Effector memory CD8-positive, alpha-beta T cell (primary cell): ENCODE measurements at regions not wholly inside any gene's neighbourhood (a gene's known extent, or its start where the extent isn't known, plus 50 kb on each side); places are given as distances from the start of the nearest gene placed in this dataset.

Source experiments
- ATAC-seq: fragments of 150-1000 bp; cut with Tn5 transposase; replicated peaks from 2 replicates; pipeline ENCODE4 v1.10.0; 2021; ENCODE audit warnings: mild to moderate bottlenecking, moderate library complexity
- DNase-seq, 3 experiments: peaks; one replicate each; pipeline ENCODE4 v3.0.0; 2021
- H3K27ac Mint-ChIP-seq, 2 donors: one replicate each; pipeline ENCODE4 v1.8.0; 2022; ENCODE audit warnings: mild to moderate bottlenecking in 2 of 2, mixed read lengths in 2 of 2, moderate library complexity in 2 of 2
- H3K27me3 Mint-ChIP-seq, 2 donors: one replicate each; pipeline ENCODE4 v1.8.0; 2022; ENCODE audit warnings: mixed read lengths in 2 of 2
- H3K36me3 Mint-ChIP-seq: one replicate; pipeline ENCODE4 v1.8.0; 2022; ENCODE audit warnings: mild to moderate bottlenecking, moderate library complexity, mixed read lengths; ENCODE audit not compliant: insufficient read depth
- H3K4me1 Mint-ChIP-seq, 2 donors: one replicate each; pipeline ENCODE4 v1.8.0; 2022; ENCODE audit warnings: low read depth in 2 of 2, mixed read lengths in 2 of 2
- H3K4me3 Mint-ChIP-seq, 2 donors: one replicate each; pipeline ENCODE4 v1.8.0; 2022; ENCODE audit warnings: mild to moderate bottlenecking in 2 of 2, mixed read lengths in 2 of 2, moderate library complexity in 2 of 2
- H3K9me3 Mint-ChIP-seq, 2 donors: one replicate each; pipeline ENCODE4 v1.8.0; 2022; ENCODE audit warnings: mixed read lengths in 2 of 2

DNA sequence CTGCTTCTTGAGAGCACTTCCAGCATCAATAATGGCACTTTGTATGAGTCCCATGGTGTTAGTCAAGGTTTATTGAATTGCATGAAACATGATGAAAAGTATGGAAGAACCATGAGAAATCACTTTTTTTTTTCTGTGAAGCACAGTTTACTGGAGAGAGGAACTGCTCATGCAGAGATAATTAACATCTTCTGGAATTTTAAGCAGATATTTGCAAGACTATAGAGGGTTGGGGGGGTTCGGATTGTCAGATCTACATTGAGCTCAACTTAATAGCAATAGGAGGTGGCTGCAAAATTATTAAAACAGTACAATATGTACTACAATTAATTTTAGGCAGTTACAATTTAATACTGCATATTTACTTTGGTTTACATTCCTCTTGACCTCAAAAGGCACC lies 204.4 kb upstream of the CDH10 start:
- Mint-ChIP-seq H3K36me3 (no peaks in the 10 kb centered on the region), H3K4me1 (no peaks in the 10 kb centered on the region), H3K9me3 (peaks cover 0 to 13% of the 10 kb centered on the region in 2 donors), H3K27ac (no peak overlapping the region), H3K27me3 (no peaks in the 10 kb centered on the region), H3K4me3 (no peak overlapping the region)
- DNase-seq, result no peak
- ATAC-seq, result no peak

DNA sequence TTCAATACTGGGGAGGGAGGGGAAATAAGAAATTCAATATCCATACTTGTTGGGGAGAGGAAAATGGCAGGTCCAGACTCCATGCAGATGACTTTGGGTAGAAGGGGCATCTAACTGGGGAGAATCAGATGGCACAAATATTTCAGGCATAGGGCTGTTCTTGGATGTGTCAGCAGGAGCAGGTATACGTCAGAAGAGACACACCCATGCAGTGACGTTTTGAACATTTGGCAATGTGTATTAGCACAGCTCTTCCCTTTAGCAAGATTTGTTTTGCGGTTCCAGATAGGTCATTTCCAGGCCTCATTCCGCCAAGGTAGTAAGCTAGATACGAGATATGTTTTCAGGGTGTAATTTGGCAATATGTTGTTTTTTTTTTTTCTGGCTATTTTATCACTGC lies 187.2 kb upstream of the CDH10 start:
- Mint-ChIP-seq H3K4me3 (no peak overlapping the region), H3K4me1 (no peaks in the 10 kb centered on the region), H3K27ac (no peak overlapping the region), H3K36me3 (no peaks in the 10 kb centered on the region), H3K27me3 (no peaks in the 10 kb centered on the region), H3K9me3 (peaks cover 0 to 14% of the 10 kb centered on the region in 2 donors)
- DNase-seq (no peak), ATAC-seq (no peak)

DNA sequence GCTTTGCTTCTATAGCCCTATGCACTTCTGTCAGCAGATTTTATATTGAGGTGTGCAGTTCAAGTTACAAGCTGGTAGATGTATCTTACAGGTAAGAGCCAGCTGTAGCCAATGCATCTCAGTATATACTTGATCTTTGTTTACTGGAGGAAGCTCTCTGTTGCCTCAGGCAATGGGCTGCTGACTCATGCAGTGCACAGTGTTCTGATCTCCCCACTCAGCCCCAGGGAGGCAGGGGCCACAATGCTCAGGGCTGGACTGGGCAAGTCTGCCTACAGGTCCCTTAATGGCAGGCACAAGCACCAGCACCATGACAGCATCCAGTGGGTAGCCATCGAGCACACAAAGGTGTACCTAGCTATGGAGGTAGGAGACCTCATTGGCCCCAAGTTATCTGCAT lies 178.8 kb upstream of the CDH10 start:
- no peak overlapping the region for H3K27ac Mint-ChIP-seq
- no peak overlapping the region for H3K4me3 Mint-ChIP-seq
- H3K27me3 Mint-ChIP-seq, result no peaks in the 10 kb centered on the region
- no peaks in the 10 kb centered on the region for H3K36me3 Mint-ChIP-seq
- no peaks in the 10 kb centered on the region for H3K4me1 Mint-ChIP-seq
- no peak for ATAC-seq
- DNase-seq, result no peak
- H3K9me3 Mint-ChIP-seq, result peaks cover 8 to 14% of the 10 kb centered on the region in 2 donors

DNA sequence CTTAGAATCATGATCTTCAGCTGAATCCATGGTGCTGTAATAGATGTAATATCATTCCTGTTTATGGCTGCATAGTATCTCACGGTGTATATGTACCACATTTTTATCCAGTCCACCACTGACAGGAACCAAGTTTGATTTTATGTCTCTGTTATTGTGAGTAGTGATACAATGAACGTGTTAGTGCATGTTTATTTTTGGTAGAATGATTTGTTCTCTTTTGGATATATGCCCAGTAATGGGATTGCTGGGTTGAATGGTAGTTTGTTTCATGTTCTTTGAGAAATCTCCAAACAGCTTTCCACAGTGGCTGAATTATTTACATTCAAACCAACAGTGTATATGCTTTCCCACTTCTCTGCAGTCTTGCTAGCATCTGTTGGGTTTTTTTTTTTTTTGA lies 175.1 kb upstream of the CDH10 start:
- Mint-ChIP-seq H3K4me3 (no peak overlapping the region), H3K27ac (no peak overlapping the region), H3K27me3 (no peaks in the 10 kb centered on the region), H3K9me3 (peaks cover 14 to 17% of the 10 kb centered on the region in 2 donors), H3K4me1 (no peaks in the 10 kb centered on the region), H3K36me3 (no peaks in the 10 kb centered on the region)
- no peak for DNase-seq
- no peak for ATAC-seq

DNA sequence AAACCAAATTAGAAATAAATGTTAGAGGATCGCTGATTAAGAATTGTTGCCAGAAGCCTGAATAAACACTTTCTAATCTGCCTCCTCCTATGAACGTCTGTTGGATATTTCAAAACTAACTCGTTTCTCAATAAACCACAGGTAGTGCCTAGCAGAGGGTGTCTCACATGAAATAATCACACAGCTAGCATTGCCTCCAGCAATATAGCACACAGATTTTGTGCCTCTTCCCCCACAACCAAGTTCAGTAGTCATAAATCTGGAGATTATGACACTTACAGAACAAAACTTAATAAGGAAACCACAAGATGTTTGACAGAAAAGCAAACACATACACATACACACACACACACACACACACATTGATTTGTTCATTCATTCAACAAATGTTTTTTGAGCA lies 173.2 kb upstream of the CDH10 start:
- Mint-ChIP-seq H3K27me3 (no peaks in the 10 kb centered on the region), H3K9me3 (peaks cover 7 to 20% of the 10 kb centered on the region in 2 donors), H3K4me3 (no peak overlapping the region), H3K4me1 (no peaks in the 10 kb centered on the region), H3K27ac (no peak overlapping the region), H3K36me3 (no peaks in the 10 kb centered on the region)
- DNase-seq (no peak), ATAC-seq (no peak)

- no peak overlapping the region for H3K27ac Mint-ChIP-seq
- H3K4me3 Mint-ChIP-seq, result no peak overlapping the region
- no peak for DNase-seq
- no peaks in the 10 kb centered on the region for H3K27me3 Mint-ChIP-seq
- ATAC-seq, result no peak
- no peaks in the 10 kb centered on the region for H3K36me3 Mint-ChIP-seq
- H3K4me1 Mint-ChIP-seq, result no peaks in the 10 kb centered on the region
- peaks cover 0 to 20% of the 10 kb centered on the region in 2 donors for H3K9me3 Mint-ChIP-seq
Measured at GRCh38 chr5:24816206-24816605, 171.4 kb upstream of the CDH10 start.

- H3K9me3 Mint-ChIP-seq, result peaks cover 0 to 10% of the 10 kb centered on the region in 2 donors
- no peaks in the 10 kb centered on the region for H3K27me3 Mint-ChIP-seq
- H3K4me3 Mint-ChIP-seq, result no peak overlapping the region
- H3K36me3 Mint-ChIP-seq, result no peaks in the 10 kb centered on the region
- DNase-seq (no peak), ATAC-seq (no peak)
- no peak overlapping the region for H3K27ac Mint-ChIP-seq
- H3K4me1 Mint-ChIP-seq, result no peaks in the 10 kb centered on the region
Measured at GRCh38 chr5:24805230-24805629, 160.5 kb upstream of the CDH10 start.

- no peak overlapping the region for H3K27ac Mint-ChIP-seq
- ATAC-seq (no peak), DNase-seq (no peak)
- no peaks in the 10 kb centered on the region for H3K36me3 Mint-ChIP-seq
- peaks cover 0 to 9% of the 10 kb centered on the region in 2 donors for H3K9me3 Mint-ChIP-seq
- no peaks in the 10 kb centered on the region for H3K27me3 Mint-ChIP-seq
- H3K4me3 Mint-ChIP-seq, result no peak overlapping the region
- no peaks in the 10 kb centered on the region for H3K4me1 Mint-ChIP-seq
Measured at GRCh38 chr5:24804221-24804681, 159.5 kb upstream of the CDH10 start.

- Mint-ChIP-seq H3K36me3 (peaks cover 3% of the 10 kb centered on the region), H3K27ac (no peak overlapping the region), H3K9me3 (peaks cover 11 to 14% of the 10 kb centered on the region in 2 donors), H3K4me1 (no peaks in the 10 kb centered on the region), H3K4me3 (no peak overlapping the region), H3K27me3 (no peaks in the 10 kb centered on the region)
- DNase-seq (no peak), ATAC-seq (no peak)
Measured at GRCh38 chr5:24791326-24791725, 146.5 kb upstream of the CDH10 start.

DNA sequence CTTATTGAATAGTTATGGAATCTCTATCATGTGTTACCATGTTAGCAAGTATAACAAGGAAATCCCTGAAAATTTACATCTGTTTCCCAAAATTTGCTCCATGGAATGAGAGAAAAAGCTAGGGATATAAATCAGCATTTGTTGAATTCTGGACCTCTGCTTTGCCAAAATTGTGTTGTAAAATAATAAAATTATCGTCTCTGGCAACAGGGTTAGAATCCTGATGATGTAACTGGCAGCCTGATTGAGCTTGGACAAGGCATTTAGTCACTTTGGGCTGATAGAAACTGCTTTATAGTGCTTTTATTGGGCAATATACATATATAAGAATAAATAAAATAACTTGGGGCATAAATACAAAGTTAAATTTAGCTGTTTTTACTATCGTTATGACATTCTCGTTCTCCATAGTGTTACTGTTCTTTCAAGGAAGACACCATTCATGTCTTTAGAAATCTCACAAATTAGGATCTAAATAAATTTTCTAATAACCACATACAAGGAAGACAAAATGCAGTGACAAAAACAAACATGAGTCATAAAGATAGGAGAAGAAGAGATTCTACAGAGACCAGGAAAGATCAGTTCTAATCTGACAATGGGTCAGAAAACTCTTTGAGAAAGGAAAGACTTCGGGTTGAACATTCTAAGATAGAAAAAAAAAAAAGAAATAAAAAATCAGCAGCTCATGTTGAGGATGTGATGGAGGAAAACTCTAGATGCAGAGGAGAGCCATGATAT lies 145.0 kb upstream of the CDH10 start:
- Mint-ChIP-seq H3K36me3 (peaks cover 3% of the 10 kb centered on the region), H3K9me3 (peaks cover 11 to 14% of the 10 kb centered on the region in 2 donors), H3K4me1 (no peaks in the 10 kb centered on the region), H3K4me3 (no peak overlapping the region), H3K27ac (no peak overlapping the region), H3K27me3 (no peaks in the 10 kb centered on the region)
- no peak for ATAC-seq
- DNase-seq, result no peak

- no peaks in the 10 kb centered on the region for H3K4me1 Mint-ChIP-seq
- H3K36me3 Mint-ChIP-seq, result peaks cover 3% of the 10 kb centered on the region
- H3K4me3 Mint-ChIP-seq, result no peak overlapping the region
- no peak overlapping the region for H3K27ac Mint-ChIP-seq
- DNase-seq (no peak), ATAC-seq (no peak)
- H3K9me3 Mint-ChIP-seq, result peaks cover 11 to 14% of the 10 kb centered on the region in 2 donors
- no peaks in the 10 kb centered on the region for H3K27me3 Mint-ChIP-seq
Measured at GRCh38 chr5:24788829-24789514, 144.2 kb upstream of the CDH10 start.

DNA sequence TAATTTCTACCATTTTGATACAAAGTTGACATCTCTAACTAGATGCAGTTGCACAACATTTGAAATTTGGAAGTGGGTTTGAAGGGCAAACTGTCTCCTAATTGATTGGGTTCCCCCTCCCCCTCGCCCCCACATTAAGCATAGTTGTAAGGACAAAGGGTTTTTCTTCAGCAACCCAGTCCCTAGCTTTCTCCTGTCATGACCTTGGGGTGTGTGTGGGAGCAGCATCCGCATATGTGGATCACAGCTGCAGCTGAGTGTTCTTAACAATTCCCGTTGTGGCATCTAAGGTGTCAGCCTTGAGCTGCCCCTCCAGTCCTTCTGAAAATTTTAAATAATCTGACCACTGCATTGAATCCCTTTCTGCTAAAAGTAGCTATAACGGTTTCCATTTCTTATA lies 141.3 kb upstream of the CDH10 start:
- no peaks in the 10 kb centered on the region for H3K9me3 Mint-ChIP-seq
- H3K4me3 Mint-ChIP-seq, result no peak overlapping the region
- no peak overlapping the region for H3K27ac Mint-ChIP-seq
- ATAC-seq (no peak), DNase-seq (no peak)
- H3K27me3 Mint-ChIP-seq, result no peaks in the 10 kb centered on the region
- peaks cover 3% of the 10 kb centered on the region for H3K36me3 Mint-ChIP-seq
- no peaks in the 10 kb centered on the region for H3K4me1 Mint-ChIP-seq

DNA sequence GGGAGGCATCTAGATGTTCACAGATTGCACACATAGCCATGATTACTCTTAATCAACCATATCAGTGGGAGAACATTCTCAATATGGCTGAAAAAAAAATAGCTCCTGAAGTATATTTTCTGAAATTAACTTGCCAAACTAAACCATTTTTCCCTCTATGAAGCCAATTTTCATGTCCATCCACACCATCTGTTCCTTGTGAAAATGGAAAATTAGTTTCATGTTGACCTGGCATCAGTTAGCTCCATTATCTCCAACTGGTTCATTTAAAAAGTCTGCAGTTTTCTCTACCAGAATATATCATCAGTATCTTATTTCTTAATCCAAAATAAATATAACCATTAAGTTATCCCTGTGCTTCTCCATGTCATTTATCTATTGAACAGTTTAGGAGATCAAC lies 138.8 kb upstream of the CDH10 start:
- DNase-seq, result no peak
- no peaks in the 10 kb centered on the region for H3K27me3 Mint-ChIP-seq
- H3K4me1 Mint-ChIP-seq, result no peaks in the 10 kb centered on the region
- no peaks in the 10 kb centered on the region for H3K9me3 Mint-ChIP-seq
- peaks cover 3% of the 10 kb centered on the region for H3K36me3 Mint-ChIP-seq
- no peak for ATAC-seq
- H3K4me3 Mint-ChIP-seq, result no peak overlapping the region
- H3K27ac Mint-ChIP-seq, result no peak overlapping the region

DNA sequence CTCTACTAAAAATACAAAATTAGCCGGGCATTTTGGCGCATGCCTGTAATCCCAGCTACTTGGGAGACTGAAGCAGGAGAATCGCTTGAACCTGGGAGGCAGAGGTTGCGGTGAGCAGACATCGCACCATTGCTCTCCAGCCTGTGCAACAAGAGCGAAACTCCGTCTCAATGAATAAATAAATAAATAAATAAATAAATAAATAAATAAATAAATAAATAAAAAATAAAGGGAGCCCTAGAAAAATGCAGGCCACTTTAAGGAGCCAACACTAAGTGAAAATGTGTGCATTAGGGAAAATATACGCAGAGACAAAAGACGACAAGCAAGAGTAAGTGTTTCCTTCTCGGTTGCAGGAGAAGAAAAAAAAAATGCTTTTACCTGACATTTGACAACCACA lies 132.6 kb upstream of the CDH10 start:
- Mint-ChIP-seq H3K36me3 (no peaks in the 10 kb centered on the region), H3K9me3 (peaks cover 0 to 4% of the 10 kb centered on the region in 2 donors), H3K4me3 (no peak overlapping the region), H3K27me3 (no peaks in the 10 kb centered on the region), H3K27ac (no peak overlapping the region), H3K4me1 (no peaks in the 10 kb centered on the region)
- ATAC-seq, result no peak
- DNase-seq, result no peak
